22Rv1 (cell line): ENCODE measurements at regions not wholly inside any gene's neighbourhood (a gene's known extent, or its start where the extent isn't known, plus 50 kb on each side); places are given as distances from the start of the nearest gene placed in this dataset.

ENCODE experiments used
- CTCF ChIP-seq: fragments of 450-650 bp; IDR thresholded peaks from 2 replicates; pipeline ENCODE4 v1.5.1; 2017; ENCODE audit warnings: mild to moderate bottlenecking
- ZFX ChIP-seq: fragments of 450-650 bp; IDR thresholded peaks from 2 replicates; pipeline ENCODE4 v1.6.1; 2017; ENCODE audit warnings: antibody characterized with exemption, borderline replicate concordance

- TF ChIP-seq CTCF: no peak
- TF ChIP-seq ZFX: no peak
Observed at GRCh38 chr6:21438986-21439352, 154.6 kb upstream of the SOX4 start.
